ENCODE measurements at regions not wholly inside any gene's neighbourhood (a gene's known extent, or its start where the extent isn't known, plus 50 kb on each side); places are given as distances from the start of the nearest gene placed in this dataset.
"Not testable (repeated sequence)": the region's sequence is repeated elsewhere in the genome, so short reads cannot be mapped to it uniquely, and the experiment has no call there.

DNA sequence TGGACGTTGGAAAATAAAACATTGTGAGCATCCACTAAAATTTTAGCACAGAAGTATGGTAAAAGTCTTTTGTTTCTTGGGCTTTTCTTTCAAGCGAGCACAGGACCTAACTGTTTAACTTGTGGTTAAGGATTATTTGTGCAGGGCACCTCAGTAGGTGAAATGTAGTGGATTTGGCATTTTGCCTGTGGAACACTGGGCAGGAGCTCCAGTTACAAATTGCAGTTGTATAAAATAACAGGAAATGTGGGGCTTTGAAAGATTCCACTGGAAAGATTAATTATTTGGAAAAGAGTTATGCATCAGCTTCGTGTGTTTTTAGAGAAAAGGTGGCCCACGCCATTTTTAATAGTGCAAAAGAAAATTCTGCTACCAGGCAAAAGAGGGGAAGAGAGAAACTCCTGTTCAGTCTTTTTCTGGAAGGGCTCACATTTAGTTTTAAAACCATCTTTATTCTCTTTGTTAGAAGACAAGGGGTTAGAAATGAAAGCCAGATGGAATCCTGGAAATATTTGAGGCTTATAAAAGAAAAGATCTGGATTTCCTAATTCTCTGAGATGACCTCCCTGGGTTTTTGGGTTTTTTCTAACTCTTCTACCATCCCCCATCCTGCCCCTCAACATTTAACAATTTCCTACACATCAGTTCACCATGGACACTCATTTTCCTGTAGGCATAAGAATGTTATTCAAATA is 144.3 kb upstream of the SERTAD2 start:
- no peak for DNase-seq

DNA sequence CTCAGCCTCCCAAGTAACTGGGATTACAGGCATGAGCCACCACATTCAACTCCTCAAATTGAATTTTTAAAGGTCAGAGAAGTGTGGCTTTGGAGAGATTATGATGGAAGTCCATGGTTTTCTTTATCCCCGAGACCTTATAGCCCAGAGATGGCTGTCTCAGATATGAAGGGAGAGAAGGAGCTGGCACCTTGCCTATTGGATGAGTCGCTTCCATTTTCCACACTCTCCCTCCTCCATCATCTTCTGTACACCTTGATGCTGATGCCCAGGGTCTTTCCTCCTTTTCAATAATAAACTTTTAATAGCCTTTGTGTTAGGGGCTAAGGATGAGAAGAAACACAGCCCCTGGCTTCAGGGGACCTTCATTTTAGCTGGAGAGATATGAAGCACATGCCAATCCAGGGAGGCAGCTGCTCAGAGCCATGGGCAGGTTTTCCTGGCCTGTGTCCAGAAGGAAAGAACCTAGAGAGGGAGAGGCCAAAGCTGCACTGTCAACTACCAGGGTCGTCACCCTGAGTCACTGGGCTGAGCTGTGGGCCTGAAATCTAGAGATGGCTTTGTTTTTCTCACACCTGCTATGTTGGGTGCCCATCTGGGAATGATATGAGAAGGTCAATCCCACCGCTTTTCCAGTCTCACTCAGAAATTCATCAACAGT is 146.0 kb upstream of the SERTAD2 start:
- DNase-seq = no peak

DNA sequence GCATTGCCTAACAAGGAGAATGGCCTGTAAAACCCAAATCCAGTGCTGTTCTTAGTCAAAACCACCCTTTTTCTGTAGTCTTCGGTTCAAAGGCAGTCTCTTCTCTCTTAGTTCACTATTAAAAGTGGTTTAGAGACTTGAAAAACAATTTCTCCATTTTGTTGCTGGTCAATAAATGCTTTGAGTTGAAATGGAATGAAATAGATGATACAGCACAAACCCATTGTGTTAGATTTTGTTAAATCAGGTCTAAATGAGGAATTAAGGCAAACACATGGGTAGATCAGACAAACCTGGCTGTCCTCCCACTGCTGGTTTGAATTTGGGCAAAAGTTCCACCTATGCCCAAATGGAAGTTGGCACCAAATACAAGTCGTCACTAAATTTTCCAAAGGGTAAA is 150.1 kb upstream of the SERTAD2 start:
- no peak for DNase-seq

DNA sequence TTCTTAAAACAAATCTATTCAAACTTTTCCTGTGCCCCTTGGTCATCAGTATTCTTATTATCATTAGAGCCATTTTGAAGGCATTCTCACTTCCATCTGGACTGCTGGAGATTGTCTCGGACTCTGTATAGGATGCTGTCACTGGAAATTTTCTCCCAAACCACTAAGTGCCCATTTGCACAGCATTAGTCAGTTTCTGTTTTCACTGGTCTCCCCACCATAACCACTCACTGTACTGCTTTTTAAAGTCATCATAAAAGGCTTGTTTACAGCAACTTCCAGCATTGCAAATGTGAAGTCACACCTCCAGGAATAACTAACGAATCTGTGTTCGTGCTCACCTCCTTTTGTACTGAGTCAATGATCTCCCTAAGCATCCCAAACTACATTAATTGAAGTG is 150.9 kb upstream of the SERTAD2 start:
- DNase-seq = no peak

DNA sequence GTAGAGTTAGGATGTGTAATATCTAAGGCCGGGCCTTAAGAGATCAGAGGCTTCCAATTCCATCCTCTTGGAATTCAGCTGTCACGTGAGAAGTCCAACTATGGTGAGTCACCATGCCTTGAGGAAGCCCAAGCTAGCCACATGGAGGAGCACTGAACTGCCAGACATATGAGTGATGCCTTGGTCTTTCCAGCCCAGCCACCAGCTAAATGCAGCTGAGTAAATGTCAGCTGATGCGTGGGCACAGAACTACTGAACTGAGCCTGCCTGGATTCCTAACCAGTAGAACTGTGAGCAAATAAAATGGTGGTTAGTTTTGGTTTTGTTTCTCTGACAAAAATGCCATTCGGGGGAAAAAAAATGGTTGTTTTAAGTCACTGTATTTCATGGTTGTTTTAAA is 153.7 kb upstream of the SERTAD2 start:
- peak; percentile 24 to 59 for DNase-seq

DNA sequence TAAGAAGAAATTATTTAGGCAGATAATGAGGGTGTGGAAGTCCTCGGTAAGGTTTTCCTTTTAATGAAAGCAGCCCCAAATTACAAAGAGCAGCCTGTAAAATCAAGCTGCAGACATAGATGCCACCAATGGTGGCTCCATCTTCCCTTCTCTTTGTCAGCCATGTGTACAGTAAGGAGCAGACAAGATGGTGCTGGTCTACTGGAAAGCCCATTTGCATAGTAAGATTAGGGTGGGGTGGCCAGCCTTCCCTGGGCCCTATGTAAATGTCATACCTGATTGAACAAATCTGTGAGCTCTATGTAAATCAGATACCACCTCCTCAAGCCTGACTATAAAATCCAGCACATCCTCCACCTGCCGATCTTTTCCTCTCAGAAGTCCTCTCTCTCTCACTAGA is 154.4 kb upstream of the SERTAD2 start:
- DNase-seq = no peak

DNA sequence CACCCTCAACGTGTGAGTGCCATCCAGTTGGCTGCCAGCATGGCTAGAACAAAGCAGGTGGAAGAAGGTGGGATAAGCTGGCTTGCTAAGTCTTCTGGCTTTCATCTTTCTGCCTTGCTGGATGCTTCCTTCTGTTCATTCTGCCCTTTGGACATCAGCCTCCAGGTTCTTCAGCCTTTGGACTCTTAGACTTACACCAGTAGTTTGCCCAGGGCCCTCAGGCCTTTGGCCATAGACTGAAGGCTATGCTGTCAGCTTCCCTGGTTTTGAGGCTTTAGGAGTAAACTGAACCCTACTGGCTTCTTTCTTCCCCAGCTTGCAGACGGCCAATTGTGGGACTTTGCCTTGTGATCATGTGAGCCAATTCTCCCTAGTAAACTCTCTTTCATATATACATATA is 155.0 kb upstream of the SERTAD2 start:
- DNase-seq = no peak

DNA sequence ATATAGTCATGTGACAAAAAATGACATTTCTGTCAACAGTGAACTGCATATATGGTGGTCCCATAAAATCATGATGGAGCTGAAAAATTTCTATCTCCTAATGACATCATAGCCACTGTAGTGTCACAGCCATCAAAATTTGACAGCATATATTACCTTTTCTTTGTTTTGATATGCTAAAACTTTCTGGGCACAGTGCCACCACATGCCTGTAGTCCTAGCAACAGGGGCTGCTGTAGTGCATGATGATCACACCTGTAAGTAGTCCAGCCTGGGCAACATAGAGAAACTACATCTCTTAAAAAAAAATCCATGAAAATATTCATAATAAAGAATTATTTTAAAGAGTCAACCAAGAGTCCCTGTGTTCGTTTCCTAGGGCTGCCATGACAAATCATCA is 155.5 kb upstream of the SERTAD2 start:
- DNase-seq = no peak

DNA sequence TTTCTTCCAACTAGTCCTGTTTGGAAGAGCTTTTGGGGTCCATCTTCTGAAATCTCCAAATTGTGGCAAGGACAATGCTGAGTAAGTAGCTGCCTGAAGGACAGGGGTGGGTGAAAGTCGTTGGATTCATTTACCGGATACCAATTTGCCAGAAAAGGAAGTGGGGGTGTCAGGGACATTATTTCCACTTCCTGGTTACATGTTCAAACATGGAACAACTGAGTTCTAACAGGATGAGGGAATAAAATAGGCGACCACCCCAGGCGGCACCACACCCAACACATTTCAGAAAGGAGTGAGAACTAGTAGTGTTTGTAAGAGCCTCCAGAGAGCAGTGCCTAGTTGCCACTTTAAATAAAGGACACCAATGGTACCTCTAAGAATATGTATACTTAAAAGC is 158.6 kb upstream of the SERTAD2 start:
- no peak for DNase-seq

DNA sequence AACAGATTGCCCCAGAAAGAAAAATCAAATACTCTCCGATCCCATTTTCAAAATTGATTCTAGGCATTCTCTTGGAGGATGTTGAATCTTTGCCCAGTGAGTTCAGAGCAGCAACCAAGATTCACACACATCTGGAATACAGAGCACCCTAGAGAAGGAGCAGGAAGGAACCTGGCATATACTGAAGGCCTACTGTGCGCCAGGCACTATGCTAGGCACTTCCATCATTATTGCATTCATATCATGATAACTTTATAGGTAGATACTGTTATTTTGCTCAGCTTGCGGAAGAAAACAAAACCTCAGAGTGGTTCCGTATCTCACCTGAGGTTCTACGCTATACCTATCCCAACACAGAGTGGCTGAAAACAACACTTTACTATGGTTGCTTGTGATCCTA is 160.3 kb upstream of the SERTAD2 start:
- no peak for DNase-seq

DNA sequence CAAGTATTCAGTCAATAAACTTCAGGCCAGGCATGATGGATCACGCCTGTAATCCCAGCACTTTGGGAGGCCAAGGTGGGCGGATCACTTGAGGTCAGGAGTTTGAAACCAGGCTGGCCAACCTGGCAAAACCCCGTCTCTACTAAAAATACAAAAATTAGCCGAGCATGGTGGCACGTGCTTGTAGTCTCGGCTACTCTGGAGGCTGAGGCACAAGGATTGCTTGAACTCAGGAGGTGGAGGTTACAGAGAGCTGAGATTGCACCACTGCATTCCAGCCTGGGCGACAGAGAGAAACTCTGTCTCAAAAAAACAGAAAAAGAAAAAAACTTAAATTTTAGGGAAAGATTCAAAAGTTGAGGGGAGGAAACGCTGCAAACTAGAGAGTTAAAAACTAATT is 162.8 kb upstream of the SERTAD2 start:
- not testable (repeated sequence) for DNase-seq

DNA sequence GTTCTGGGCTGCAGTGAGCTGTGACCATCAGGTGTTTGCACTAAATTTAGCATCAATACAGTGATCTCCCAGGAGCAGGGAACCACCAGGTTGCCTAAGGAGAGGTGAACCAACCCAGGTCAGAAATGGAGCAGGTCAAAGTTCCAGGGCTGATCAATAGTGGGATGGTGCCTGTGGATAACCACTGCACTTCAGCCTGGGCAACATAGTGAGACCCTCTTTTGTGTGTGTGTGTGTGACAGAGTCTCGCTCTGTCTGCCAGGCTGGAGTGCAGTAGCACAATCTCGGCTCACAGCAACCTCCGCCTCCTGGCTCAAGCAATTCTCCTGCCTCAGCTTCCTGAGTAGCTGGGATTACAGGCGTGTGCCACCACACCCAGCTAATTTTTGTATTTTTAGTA is 163.7 kb upstream of the SERTAD2 start:
- DNase-seq = no peak

DNA sequence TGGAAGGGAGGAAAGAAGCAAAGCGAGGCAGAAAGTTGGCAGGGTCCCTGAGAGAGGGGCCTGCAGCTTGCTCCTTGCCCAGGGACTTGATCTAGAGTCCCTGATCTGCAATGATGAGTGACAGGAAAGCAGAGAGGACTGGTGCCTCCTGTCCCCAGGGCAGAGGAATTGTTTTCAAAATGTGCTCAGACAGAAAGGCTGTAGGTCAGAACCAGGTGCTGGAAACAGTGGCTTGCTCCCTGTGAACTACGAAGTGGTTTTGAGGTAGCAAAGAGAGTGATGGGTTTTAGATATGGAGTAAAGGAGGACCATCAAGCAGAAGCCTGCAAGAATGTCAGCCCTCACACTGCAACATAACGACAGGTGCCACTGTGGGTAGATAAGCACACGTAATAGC is 164.9 kb upstream of the SERTAD2 start:
- no peak for DNase-seq

DNA sequence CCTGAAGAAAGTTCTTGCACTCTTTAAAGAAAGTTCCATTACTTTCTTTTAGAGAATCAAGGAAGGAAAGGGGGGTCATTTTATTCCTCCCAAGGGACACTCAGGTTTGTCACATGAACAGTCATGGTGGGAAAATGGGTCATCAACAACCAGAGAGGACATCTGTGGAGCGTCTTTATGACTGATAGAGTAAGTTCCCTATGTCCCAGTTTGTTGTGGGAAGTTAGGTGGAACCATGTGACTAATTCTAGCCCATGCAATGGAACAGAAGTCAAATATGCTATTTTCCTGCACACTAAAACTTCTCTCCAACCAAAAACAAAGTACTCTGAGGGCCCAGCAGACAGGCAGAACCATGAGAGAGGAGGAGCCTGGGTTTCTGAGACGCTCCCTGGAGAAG is 165.6 kb upstream of the SERTAD2 start:
- DNase-seq = no peak

DNA sequence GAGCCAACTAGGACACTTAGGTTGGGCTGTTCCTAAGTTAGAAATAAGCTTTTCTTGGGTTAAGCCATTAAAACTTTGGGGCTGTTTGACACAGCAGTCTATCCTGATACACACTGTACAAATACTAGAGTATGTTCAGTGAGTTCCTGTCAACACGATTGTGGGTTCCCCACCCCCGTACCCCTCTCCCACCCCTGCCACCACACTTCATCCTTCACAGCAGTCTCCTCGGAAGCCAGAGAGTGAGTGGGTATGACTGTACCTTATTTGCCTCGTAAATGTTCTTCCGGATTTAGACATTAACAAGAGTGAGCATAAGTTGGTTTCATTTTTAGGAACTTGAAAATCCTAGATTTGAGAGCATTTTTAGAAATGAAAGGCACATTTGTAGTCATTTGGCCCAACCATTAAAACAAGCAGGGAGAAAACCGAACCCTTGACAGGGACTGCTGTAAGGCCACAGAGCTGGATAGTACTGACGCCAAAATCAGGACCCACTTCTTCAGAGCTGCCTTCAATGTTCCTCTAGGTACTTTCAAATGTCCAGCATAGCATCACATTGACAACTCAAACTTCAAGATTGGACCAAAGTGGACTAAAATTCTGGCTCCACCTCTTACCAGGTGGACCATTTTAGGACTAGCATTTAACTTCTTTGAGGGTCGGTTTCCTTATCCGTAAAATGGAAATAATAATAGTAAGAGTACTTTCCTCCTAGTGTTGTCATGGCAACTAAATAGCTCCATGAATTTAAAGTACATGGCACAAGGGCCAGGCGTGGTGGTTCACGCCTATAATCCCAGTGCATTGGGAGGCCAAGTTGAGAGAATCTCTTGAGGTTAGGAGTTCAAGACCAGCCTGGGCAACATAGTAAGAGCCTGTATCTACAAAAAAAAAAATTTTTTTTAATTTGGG is 166.3 kb upstream of the SERTAD2 start:
- peak; percentile 21 to 70 for DNase-seq

DNA sequence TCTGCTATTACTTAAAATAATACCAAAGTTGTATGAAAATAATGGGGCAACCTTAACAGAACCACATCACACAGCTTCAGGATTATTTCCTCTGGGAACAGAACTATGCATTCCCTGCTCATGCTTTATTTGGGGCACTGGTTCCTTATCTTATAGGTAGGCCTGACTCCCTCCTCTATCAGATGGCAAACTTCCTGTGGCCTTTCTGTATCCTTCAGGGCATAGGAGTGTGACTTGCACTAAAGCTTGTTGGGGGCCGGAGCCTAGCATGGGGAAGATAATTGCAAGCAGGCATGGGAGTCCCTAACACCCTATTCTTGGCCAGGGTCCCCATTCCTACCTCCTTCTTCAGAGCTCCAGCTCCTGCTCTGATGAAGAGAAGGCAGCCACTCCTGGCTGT is 167.2 kb upstream of the SERTAD2 start:
- no peak for DNase-seq

DNA sequence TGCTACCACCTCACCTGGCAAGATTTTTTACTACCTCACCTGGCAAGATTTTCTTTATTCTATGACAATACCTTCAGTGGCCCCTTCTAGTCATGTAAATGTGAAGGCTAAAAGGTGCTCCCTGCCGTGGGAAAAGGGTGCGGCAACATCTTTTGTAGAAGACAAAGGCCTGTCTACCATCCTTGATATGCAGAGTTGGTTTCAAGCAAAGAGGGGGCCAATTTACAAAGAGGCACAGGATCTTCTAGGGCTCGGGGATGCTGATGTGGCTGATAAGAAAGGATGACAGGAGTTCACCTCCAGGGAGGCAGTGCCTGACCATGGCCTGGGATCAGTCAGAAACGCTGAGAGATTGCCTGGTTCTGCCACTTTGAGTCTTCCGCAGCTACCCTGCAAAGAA is 165.4 kb upstream of the SLC1A4 start:
- no peak for DNase-seq

DNA sequence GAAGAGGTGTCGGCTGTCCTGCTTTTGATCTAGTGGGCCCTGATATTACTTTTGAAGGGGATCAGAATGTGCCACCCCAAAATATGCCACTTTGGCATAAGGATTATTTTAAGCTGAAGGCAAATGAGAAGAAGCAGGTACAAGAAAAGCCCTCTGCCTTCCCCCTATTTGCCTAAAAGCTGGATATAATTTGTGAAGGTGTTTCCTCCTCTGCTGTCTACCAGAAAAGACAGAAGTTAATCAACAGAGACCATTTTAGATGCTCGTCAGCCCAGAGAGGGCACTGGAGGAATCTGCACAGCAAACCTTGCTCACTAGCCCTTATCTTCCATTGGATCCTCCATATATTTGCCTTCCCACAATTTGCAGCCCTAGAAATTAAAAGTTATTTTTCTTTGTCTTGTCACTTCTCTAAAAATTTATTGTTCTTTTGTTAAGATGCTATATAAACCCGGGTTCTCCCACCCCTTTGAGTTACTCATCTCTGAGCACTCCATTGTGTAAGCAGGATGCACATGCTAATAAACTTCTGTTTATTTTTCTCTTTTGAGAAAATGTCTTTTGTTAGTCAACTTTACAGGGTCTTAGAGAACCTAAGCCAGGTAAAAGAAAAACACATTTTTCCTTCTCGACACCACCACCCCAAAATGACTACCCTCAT is 163.2 kb upstream of the SLC1A4 start:
- DNase-seq = no peak

DNA sequence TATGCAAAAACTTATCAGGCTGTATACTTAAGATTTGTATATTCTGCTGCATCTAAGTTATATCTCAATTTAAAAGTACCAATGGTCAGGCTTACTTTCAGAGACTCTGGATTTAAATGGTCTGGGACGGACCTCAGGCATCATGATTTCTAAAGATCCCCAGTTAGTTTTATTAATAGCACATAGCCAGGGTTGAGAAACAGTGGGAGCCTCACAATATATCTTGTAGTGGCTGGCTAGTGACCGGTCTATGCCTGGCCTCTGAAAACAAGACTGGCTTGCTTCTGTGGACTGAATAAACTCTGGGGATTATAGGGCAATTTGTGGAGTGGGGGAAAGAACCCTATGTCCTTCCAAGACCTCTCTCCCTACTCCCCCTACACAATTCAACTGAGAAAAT is 162.5 kb upstream of the SLC1A4 start:
- no peak for DNase-seq

DNA sequence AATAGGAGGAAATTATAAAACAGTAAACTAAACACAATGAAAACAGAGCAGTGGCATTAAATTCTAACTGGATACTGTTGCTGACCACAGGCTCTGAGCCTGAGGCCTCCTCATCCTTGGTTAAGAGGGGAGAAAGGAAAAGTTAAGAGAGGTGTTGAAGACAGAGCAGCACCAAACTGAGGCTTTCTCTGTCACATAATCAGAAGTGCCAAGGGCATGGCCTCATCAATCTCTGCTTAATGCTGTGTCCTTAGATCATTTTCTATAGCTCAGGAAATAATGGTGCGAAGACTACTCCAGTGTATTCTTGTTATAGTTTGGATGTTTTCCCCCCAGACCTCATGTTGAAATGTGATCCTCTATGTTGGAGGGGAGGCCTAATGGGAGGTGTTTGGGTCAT is 160.9 kb upstream of the SLC1A4 start:
- no peak for DNase-seq

DNA sequence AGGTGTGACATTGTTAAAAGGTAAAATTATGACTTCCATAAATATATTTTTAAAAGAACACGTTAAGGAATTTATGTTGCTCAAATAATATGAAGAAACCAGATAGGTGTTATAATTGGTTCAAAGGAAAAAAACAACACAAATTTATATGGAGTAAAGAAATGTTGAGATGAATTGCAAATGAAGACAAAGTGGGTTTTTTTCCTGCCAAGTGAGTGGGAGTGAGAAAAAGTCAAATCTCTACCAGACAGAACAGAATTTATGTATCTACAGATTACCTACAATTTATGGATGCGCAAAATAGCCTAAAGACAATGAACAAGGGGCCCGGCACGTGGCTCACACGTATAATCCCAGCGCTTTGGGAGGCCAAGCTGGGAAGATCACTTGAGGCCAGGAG is 159.7 kb upstream of the SLC1A4 start:
- DNase-seq = no peak

DNA sequence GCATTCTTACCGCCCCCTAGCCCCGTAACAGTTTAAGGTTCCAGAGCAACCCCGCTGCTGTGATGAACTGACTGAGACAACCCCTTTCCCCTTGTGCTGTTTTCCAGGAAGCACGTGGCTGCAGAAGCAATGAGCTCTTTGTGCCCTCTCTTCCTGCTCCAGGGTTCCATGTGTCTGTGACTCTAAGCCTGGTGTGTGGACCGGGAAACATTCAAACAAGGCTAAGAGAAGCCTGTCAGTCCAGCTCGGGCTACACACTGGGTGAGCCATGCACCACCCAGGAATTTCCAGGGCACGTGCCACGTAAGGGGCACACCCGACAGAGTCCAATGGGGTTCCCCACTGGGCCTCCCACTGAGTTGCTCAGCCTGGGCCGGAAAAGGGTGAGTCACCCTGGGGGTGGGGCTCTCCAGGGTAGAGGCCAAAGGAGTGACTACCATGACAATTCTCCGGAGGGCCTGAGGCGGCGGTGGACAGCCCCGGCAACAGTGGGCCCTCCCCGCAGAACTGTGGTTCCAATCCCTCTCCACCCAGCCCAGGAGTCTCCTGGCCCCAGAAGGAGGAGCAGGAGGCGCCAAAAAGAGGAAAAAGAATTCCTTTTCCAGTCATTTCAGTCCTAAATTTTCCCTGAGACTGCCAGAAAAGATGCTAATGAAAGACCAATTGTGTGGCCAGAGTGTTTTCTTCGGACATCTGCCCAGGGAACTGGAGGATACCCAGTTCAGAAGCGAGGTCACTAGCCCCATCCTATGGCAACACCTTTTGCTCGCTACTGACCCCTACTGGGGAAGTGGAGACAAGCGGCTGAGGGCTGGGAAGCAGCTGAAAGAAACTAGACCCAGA is 157.8 kb upstream of the SLC1A4 start:
- peak; percentile 78 to 85 for DNase-seq

DNA sequence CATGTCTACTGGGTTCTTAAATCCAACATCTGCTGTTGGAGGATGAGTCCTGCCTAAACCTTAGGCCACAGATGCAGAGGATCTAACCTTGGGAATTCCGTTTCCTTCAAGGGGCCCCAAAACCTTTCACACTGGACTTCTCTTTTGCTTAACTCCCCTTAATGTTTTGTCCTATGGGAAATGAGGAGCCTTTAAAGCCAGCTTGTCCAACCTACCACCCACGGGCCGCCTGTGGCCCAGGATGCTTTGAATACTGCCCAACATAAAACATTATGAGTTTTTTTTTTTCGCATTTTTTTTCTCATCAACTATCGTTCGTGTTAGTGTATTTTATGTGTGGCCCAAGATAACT is 157.2 kb upstream of the SLC1A4 start:
- no peak for DNase-seq
